GM19372 (cell line): ENCODE measurements at regions not wholly inside any gene's neighbourhood (a gene's known extent, or its start where the extent isn't known, plus 50 kb on each side); places are given as distances from the start of the nearest gene placed in this dataset.

ENCODE experiments used
- ATAC-seq: cut with Tn5 transposase; IDR thresholded peaks from one replicate; pipeline ENCODE4 v1.9.1; 2021; ENCODE audit warnings: mild to moderate bottlenecking, low read depth, moderate library complexity; ENCODE audit not compliant: unreplicated experiment

- ATAC-seq: no peak
These were observed 550.6 kb upstream of the SEMA3D start for GRCh38 chr7:85737426-85737825.

- ATAC-seq: no peak
These were observed 549.2 kb upstream of the SEMA3D start for GRCh38 chr7:85736085-85736484.

- ATAC-seq: no peak
These were observed 548.0 kb upstream of the SEMA3D start for GRCh38 chr7:85734823-85735222.

- ATAC-seq: no peak
These were observed 546.5 kb upstream of the SEMA3D start for GRCh38 chr7:85733169-85733915.

- no peak for ATAC-seq
These were observed 543.2 kb upstream of the SEMA3D start for GRCh38 chr7:85730012-85730411.

GRCh38 chr7:85725026-85725425 lies 538.2 kb upstream of the SEMA3D start:
- no peak for ATAC-seq

- no peak for ATAC-seq
These were observed 533.4 kb upstream of the SEMA3D start for GRCh38 chr7:85719981-85720953.

GRCh38 chr7:85716353-85716752 lies 529.5 kb upstream of the SEMA3D start:
- no peak for ATAC-seq

- ATAC-seq: no peak
These were observed 528.1 kb upstream of the SEMA3D start for GRCh38 chr7:85714951-85715350.

GRCh38 chr7:85714043-85714578 lies 527.3 kb upstream of the SEMA3D start:
- ATAC-seq: no peak

GRCh38 chr7:85713171-85713570 lies 526.3 kb upstream of the SEMA3D start:
- ATAC-seq: no peak

GRCh38 chr7:85711894-85712293 lies 525.0 kb upstream of the SEMA3D start:
- ATAC-seq: no peak

GRCh38 chr7:85710960-85711359 lies 524.1 kb upstream of the SEMA3D start:
- ATAC-seq: no peak

GRCh38 chr7:85708221-85708620 lies 521.4 kb upstream of the SEMA3D start:
- no peak for ATAC-seq

GRCh38 chr7:85705076-85705475 lies 518.2 kb upstream of the SEMA3D start:
- no peak for ATAC-seq

- ATAC-seq: no peak
These were observed 516.6 kb upstream of the SEMA3D start for GRCh38 chr7:85703251-85704010.

- no peak for ATAC-seq
These were observed 515.5 kb upstream of the SEMA3D start for GRCh38 chr7:85702348-85702747.

- no peak for ATAC-seq
These were observed 512.6 kb upstream of the SEMA3D start for GRCh38 chr7:85699482-85699881.

GRCh38 chr7:85695533-85695932 lies 508.7 kb upstream of the SEMA3D start:
- no peak for ATAC-seq

- ATAC-seq: no peak
These were observed 508.2 kb upstream of the SEMA3D start for GRCh38 chr7:85695041-85695440.

- no peak for ATAC-seq
These were observed 506.5 kb upstream of the SEMA3D start for GRCh38 chr7:85693326-85693725.
